Nucleus accumbens (tissue), 56 donors: ENCODE measurements at regions not wholly inside any gene's neighbourhood (a gene's known extent, or its start where the extent isn't known, plus 50 kb on each side); places are given as distances from the start of the nearest gene placed in this dataset.
A peak's percentile ranks its signal among the peaks of the same experiment; 100 is the strongest.

Experiments used
- DNase-seq, 56 donors: peaks; one replicate each; lab custom pipeline; 2025; lab: John Stamatoyannopoulos, UW

GRCh38 chr7:128167042-128167701 lies 73.9 kb upstream of the LEP start:
- DNase-seq, result peak in 38 of 56 donors; percentile 5 to 81 (median 45)

GRCh38 chr7:128167791-128168666 lies 73.0 kb upstream of the LEP start:
- peak in 3 of 56 donors; percentile 13 to 64 (median 22) for DNase-seq

- DNase-seq, result no peak
These were observed 72.3 kb upstream of the LEP start for GRCh38 chr7:128168667-128169210.

- no peak for DNase-seq
These were observed 70.6 kb upstream of the LEP start for GRCh38 chr7:128170461-128170860.

- DNase-seq, result no peak
These were observed 69.6 kb upstream of the LEP start for GRCh38 chr7:128171342-128171918.

GRCh38 chr7:128172151-128172550 lies 68.9 kb upstream of the LEP start:
- peak in 9 of 56 donors; percentile 7 to 31 (median 18) for DNase-seq

GRCh38 chr7:128172963-128173362 lies 68.1 kb upstream of the LEP start:
- no peak for DNase-seq

- no peak for DNase-seq
These were observed 66.7 kb upstream of the LEP start for GRCh38 chr7:128174386-128174785.

GRCh38 chr7:128176696-128177095 lies 64.4 kb upstream of the LEP start:
- DNase-seq, result no peak

GRCh38 chr7:128177768-128178550 lies 63.1 kb upstream of the LEP start:
- DNase-seq, result no peak

GRCh38 chr7:128178611-128179010 lies 62.5 kb upstream of the LEP start:
- DNase-seq, result no peak

GRCh38 chr7:128188396-128189230 lies 52.5 kb upstream of the LEP start:
- no peak for DNase-seq

- no peak for DNase-seq
These were observed 51.7 kb upstream of the LEP start for GRCh38 chr7:128189231-128189930.

GRCh38 chr7:128190051-128190647 lies 50.9 kb upstream of the LEP start:
- no peak for DNase-seq

GRCh38 chr7:128191136-128191844 lies 49.8 kb upstream of the LEP start:
- DNase-seq, result no peak
